Hepatocyte (in vitro differentiated cells): ENCODE measurements at regions not wholly inside any gene's neighbourhood (a gene's known extent, or its start where the extent isn't known, plus 50 kb on each side); places are given as distances from the start of the nearest gene placed in this dataset.

Source experiments
- DNase-seq: peaks from one replicate; pipeline ENCODE4 v3.0.0-alpha.2; 2016; ENCODE audit warnings: low spot score
- H2AFZ ChIP-seq: fragments of 200-600 bp; sonication (generic); 2 replicates; pipeline ENCODE4 v1.6.0; 2016; ENCODE audit warnings: antibody characterized with exemption, mild to moderate bottlenecking
- H3K27ac ChIP-seq: fragments of 200-600 bp; sonication (generic); 2 replicates; pipeline ENCODE4 v1.5.1; 2016; ENCODE audit warnings: mild to moderate bottlenecking
- H3K27me3 ChIP-seq: fragments of 200-600 bp; sonication (generic); 2 replicates; pipeline ENCODE4 v1.6.1; 2016
- H3K36me3 ChIP-seq: fragments of 200-600 bp; sonication (generic); replicated peaks from 2 replicates; pipeline ENCODE4 v1.5.1; 2016; ENCODE audit warnings: low read depth; ENCODE audit not compliant: insufficient read depth
- H3K4me1 ChIP-seq: fragments of 200-600 bp; sonication (generic); 2 replicates; pipeline ENCODE4 v1.5.1; 2016; ENCODE audit warnings: mild to moderate bottlenecking, moderate library complexity; ENCODE audit not compliant: insufficient read depth
- H3K4me2 ChIP-seq: fragments of 200-600 bp; sonication (generic); 2 replicates; pipeline ENCODE4 v1.6.0; 2016
- H3K4me3 ChIP-seq: fragments of 200-600 bp; sonication (generic); 2 replicates; pipeline ENCODE4 v1.5.1; 2016; ENCODE audit warnings: mild to moderate bottlenecking
- H3K79me2 ChIP-seq: fragments of 200-600 bp; sonication (generic); 2 replicates; pipeline ENCODE4 v1.6.0; 2017; ENCODE audit warnings: mild to moderate bottlenecking
- H3K9me2 ChIP-seq: fragments of 200-600 bp; sonication (generic); replicated peaks from 2 replicates; pipeline ENCODE4 v1.6.0; 2017; ENCODE audit warnings: mild to moderate bottlenecking; ENCODE audit not compliant: insufficient read depth
- H3K9me3 ChIP-seq: fragments of 200-600 bp; sonication (generic); 2 replicates; pipeline ENCODE4 v1.5.1; 2016; ENCODE audit warnings: low read depth, mild to moderate bottlenecking
- H4K20me1 ChIP-seq: fragments of 200-600 bp; sonication (generic); 2 replicates; pipeline ENCODE4 v1.6.0; 2016; ENCODE audit warnings: mild to moderate bottlenecking; ENCODE audit not compliant: insufficient read depth, poor library complexity, severe bottlenecking
- CTCF ChIP-seq: fragments of 200-600 bp; sonication (generic); IDR thresholded peaks from 2 replicates; pipeline ENCODE4 v1.5.1; 2016; ENCODE audit warnings: antibody characterized with exemption, mild to moderate bottlenecking; ENCODE audit not compliant: poor library complexity
- EZH2 ChIP-seq: fragments of 200-600 bp; sonication (generic); IDR thresholded peaks from 2 replicates; pipeline ENCODE4 v1.6.1; 2016; ENCODE audit warnings: antibody characterized with exemption, mild to moderate bottlenecking, borderline replicate concordance
- EZH2phosphoT487 ChIP-seq: fragments of 200-600 bp; sonication (generic); IDR thresholded peaks from one replicate; pipeline ENCODE4 v1.6.1; 2018; ENCODE audit warnings: antibody characterized with exemption, mild to moderate bottlenecking, low read depth, moderate library complexity; ENCODE audit not compliant: unreplicated experiment, severe bottlenecking
- WGBS: methylation state at CpG from one replicate; pipeline ENCODE4 v1.1.6; 2016; ENCODE audit warnings: low lambda C conversion rate; ENCODE audit errors: missing lambda C conversion rate; 5-methylcytosine and 5-hydroxymethylcytosine counted together

DNA sequence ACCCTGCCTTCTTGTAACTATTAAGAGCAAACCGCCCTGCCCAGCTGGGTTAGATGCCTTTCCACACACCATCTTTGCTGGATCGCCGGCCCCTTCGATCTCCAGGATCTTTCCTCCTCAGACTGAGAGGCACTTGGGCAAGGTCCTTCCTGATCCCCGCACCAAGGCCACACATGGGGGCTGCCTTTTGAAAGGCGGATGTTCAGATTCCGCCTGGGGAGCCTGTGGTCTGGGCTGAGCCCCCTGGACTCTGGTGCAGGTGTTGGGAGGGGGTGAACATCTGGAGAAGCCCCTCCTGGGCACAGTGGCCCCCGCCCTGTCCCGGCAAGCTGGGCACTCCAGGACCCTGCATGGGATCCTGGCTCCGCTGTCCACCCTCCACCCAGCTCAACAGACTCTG, 135.4 kb upstream of the HDAC4 start:
- Histone ChIP-seq H4K20me1 (no peaks in the 10 kb centered on the region), H3K4me1 (no peaks in the 10 kb centered on the region), H3K36me3 (no peaks in the 10 kb centered on the region), H3K27me3 (no peaks in the 10 kb centered on the region), H2AFZ (no peak overlapping the region), H3K9me2 (no peaks in the 10 kb centered on the region), H3K27ac (no peak overlapping the region), H3K4me3 (no peak overlapping the region), H3K9me3 (no peaks in the 10 kb centered on the region), H3K4me2 (no peak overlapping the region), H3K79me2 (no peaks in the 10 kb centered on the region)
- 91% methylated on average over 10 of the region's 10 CpGs for WGBS
- no peak for DNase-seq
- no peak for TF ChIP-seq EZH2
- no peak for TF ChIP-seq EZH2phosphoT487
- TF ChIP-seq CTCF, result no peak

- WGBS, result 87% methylated on average over 8 of the region's 8 CpGs
- H3K9me3 ChIP-seq, result no peaks in the 10 kb centered on the region
- H3K36me3 ChIP-seq, result no peaks in the 10 kb centered on the region
- no peak overlapping the region for H3K4me2 ChIP-seq
- no peaks in the 10 kb centered on the region for H3K9me2 ChIP-seq
- H4K20me1 ChIP-seq, result no peaks in the 10 kb centered on the region
- no peaks in the 10 kb centered on the region for H3K27me3 ChIP-seq
- no peaks in the 10 kb centered on the region for H3K4me1 ChIP-seq
- no peak for DNase-seq
- TF ChIP-seq CTCF (no peak), EZH2phosphoT487 (no peak)
- H3K4me3 ChIP-seq, result no peak overlapping the region
- no peak overlapping the region for H2AFZ ChIP-seq
- H3K27ac ChIP-seq, result no peak overlapping the region
- no peaks in the 10 kb centered on the region for H3K79me2 ChIP-seq
Measured at GRCh38 chr2:239535413-239536144, 134.8 kb upstream of the HDAC4 start.

DNA sequence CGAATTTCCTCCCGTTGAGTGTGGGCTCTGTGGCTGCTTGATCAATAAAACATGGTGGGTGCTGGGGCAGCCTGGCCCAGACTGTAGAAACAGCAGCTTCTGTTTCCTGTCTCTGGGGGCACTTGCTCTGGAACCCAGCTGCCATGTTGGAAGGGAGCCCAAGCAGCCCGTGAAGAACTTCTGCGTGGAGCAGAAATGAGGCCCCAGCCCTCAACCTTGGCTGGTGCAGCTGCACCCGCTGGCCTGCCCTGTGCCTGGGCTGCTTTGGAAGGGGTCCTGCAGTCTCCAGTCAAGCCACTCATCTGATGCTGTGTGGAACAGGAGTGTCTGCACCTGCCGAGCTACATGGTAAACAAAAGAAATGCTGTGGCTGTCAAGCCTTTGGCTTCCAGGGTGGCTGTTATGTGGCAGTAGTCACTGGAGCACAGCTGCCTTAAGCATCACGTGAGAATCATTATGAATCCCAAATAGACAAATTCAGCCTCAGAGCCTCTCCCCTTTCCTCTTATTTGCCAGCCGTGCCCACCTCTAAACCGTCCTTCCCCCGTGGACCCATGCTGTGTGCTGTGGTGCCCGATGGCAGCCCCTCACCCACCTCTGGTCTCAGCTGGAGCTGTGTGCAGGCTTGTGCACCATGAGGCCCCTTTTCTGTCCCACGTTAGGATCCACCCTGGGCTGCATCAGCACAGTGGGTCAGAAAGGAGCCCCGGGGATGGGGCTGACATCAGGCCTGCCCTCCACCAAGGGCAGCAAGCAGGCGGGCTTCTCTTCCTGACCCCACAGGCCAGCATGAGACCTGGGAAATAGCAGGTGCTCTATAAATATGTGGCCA, 134.0 kb upstream of the HDAC4 start:
- H3K27me3 ChIP-seq, result no peaks in the 10 kb centered on the region
- no peak overlapping the region for H2AFZ ChIP-seq
- 87% methylated on average over 14 of the region's 14 CpGs for WGBS
- no peak for DNase-seq
- TF ChIP-seq EZH2 (no peak), CTCF (no peak), EZH2phosphoT487 (no peak)
- no peaks in the 10 kb centered on the region for H3K36me3 ChIP-seq
- H3K79me2 ChIP-seq, result no peaks in the 10 kb centered on the region
- no peaks in the 10 kb centered on the region for H3K9me3 ChIP-seq
- H4K20me1 ChIP-seq, result no peaks in the 10 kb centered on the region
- H3K27ac ChIP-seq, result no peak overlapping the region
- no peaks in the 10 kb centered on the region for H3K9me2 ChIP-seq
- H3K4me2 ChIP-seq, result no peak overlapping the region
- no peak overlapping the region for H3K4me3 ChIP-seq
- H3K4me1 ChIP-seq, result no peaks in the 10 kb centered on the region
